Lower leg skin (tissue), 3 donors: ENCODE measurements at regions not wholly inside any gene's neighbourhood (a gene's known extent, or its start where the extent isn't known, plus 50 kb on each side); places are given as distances from the start of the nearest gene placed in this dataset.
"Not testable (repeated sequence)": the region's sequence is repeated elsewhere in the genome, so short reads cannot be mapped to it uniquely, and the experiment has no call there.

Experiments
- CTCF ChIP-seq, 3 donors: fragments of 450-650 bp; IDR thresholded peaks; one replicate each; pipeline ENCODE4 v1.5.1; 2016; ENCODE audit warnings: antibody characterized with exemption in 3 of 3, mild to moderate bottlenecking in 3 of 3, moderate library complexity in 2 of 3
- POLR2A ChIP-seq, 2 donors: fragments of 450-650 bp; IDR thresholded peaks; one replicate each; pipeline ENCODE4 v1.6.1; 2016 to 2017; ENCODE audit warnings: antibody characterized with exemption in 2 of 2, mild to moderate bottlenecking in 1 of 2, moderate library complexity in 1 of 2

- TF ChIP-seq POLR2A, CTCF (IDR thresholded peaks at IDR 0.05): not testable (repeated sequence)
Observed at GRCh38 chr1:41197-41596, 410.3 kb downstream of the OR4F29 start.
